HG03439 (cell line): ENCODE measurements at regions not wholly inside any gene's neighbourhood (a gene's known extent, or its start where the extent isn't known, plus 50 kb on each side); places are given as distances from the start of the nearest gene placed in this dataset.

ENCODE experiments used
- ATAC-seq: cut with Tn5 transposase; IDR thresholded peaks from one replicate; pipeline ENCODE4 v1.9.1; 2021; ENCODE audit warnings: mild to moderate bottlenecking, moderate library complexity; ENCODE audit not compliant: unreplicated experiment

- no peak for ATAC-seq
Observed at GRCh38 chr15:95458721-95459120, 871.8 kb upstream of the NR2F2 start.

DNA sequence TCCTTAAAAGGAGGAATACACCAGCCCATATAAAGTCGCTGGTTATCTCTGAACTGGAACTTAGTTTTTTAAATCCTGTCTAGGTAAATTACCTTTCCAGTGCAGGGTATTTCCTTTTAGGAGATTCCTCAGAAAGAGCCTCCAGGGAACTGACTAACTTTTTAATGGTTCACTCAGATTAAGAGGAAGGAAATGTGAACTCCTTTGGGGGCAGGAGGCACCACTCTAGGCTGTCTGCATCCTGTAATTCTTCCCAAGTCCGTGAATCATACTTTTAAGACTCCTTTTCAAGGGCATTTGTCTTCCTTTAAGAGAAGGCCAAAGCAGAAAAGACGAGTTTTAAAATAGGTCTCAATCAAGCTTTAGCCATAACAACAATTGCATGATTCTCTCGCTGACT is 871.2 kb upstream of the NR2F2 start:
- ATAC-seq, result no peak

- no peak for ATAC-seq
Observed at GRCh38 chr15:95464509-95464908, 866.0 kb upstream of the NR2F2 start.

GRCh38 chr15:95468820-95469219 is 861.7 kb upstream of the NR2F2 start:
- ATAC-seq, result no peak

DNA sequence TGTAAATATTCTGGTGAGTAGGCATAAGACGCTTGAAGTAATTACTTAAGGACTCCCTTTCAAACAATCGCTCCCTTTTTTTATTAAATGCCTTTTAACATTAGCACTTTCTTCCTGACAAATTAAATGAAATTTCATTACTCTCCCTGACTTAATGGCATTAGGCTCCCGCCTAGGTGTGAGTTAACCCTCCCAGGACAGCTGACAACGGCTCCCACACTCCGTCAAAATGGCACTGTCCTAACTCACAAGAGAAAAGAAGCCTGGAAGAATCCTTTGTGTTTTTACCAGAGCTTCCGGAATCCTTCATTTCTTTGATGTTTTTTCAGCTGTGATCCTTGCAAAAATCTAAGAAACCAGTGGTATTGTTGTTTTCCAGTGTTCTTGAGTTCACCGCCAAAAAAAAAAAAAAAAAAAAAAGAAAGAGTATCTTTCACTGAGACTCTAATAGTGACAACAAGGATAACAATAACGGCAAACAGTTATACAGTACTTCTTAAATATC is 861.0 kb upstream of the NR2F2 start:
- no peak for ATAC-seq

- no peak for ATAC-seq
Observed at GRCh38 chr15:95470529-95470928, 860.0 kb upstream of the NR2F2 start.

DNA sequence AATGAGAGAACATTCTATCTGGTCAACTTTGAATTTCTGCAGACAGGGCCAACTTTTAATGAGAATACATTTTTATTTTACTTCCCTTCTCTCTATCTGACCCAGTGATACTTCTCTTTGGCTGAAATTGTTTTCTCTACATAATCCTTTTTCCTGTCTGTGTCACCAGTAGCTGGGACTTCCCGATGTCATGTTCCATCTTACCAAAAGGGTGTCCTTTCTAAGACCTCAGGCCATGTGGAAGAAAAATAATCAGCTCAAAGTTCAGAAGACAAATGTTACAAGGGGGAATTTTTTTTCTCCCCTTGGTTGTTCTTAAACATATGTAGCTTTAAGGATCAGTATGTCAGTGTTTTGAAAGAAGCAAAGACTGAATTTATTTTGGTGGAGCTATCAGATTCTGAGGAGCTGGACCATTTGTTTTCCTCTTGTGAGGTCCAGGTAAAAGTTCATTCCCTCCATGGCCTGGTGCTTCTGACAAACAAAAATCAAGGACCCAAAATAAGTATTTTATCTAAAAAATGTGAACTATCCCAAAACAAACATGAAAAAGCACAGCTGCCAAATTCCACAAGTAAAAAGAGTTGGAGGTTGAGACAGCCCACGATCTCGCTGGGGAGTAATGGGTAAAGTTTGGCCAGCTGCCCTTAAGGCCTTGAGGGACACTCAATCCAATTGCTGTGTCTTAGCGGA is 859.4 kb upstream of the NR2F2 start:
- no peak for ATAC-seq

DNA sequence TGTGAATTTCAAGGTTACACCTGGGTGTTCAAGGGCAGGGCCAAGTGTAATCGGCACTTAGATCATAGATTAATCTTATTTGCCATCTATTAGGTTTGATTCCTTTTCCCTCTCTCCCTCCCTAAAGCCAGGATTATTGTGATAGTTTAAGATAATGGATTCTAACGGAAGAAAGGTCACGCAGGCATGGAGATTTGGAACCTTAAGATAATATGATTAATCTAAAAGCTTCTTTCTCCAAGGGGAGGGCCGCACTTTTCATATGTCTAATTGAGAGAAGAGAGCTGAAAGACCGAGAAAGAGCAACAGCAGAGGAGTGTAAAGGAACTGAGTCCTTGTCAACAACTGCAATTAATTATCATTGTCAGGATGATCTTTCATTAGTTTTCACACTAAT is 858.8 kb upstream of the NR2F2 start:
- no peak for ATAC-seq

DNA sequence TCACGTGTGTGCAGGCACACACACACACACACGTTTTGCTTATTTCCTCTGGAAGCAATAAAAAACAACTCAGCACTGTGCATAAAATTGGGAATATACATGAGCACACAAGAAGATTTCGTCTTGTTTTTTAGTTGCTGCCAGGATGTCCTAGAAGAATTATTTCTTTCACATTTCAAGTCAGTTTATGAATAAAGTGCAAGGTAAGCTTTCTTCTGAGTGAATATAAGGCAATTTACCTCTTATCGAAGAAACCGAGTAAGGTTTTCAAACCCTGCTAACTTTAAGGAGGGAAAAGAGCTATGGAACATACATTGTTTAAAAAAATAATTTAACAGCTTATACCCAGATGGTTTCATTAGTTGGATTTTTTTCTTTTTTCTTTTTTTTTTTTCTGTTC is 855.4 kb upstream of the NR2F2 start:
- no peak for ATAC-seq

DNA sequence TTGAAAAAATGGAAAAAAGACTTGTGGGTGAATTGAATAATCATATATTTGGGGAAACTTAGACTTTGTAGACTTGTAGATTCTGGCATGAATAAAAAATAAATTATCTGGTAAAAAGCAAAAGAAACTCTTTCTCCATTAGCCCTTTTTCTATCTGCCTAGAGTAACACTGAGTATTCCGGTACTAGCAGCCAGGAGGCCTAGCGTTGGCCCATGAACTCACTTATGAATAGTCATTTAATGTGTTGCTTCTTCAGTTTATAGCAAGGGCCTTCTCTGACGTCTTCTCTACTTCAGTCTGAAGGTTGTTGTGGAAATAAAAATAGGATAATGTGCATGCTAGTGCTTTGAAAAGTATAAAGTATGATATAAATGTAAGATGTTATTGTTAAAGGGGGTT is 851.2 kb upstream of the NR2F2 start:
- no peak for ATAC-seq

DNA sequence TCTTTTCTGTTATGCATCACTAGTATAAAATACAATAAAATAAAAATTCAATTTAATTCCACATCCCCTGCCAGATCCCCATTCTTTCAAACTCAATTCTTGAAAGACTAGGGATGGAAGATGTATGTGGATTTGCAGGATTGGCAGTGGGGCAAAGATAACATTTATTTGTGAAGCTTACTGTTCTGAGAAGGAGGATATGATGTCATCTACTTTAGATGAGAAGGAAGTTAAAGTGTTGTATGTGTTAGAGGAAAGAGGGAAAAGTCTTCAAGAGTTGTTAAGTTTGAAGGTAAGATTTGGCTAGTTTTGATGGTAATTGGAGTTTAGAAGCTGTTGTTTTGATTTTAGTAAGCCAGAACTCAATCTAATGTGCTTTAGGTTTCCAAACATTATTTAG is 845.1 kb upstream of the NR2F2 start:
- no peak for ATAC-seq

DNA sequence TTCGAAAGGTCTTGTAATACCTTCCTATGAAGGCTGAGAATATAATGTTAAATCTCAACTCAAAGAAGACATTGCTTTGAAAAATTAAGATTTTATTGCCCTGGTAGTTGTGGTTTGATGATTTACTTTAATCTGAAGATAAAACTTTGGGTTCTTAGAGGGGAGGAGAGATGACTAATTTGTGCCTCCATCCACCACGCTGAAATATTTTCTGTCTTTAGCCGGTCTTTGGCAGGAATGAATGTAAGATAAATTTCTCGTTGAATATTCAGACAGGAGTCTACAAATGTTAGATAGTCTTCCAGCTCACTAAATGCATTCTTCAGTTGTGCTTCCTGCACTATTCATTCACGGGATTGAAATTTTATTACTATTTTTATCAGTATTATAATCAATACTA is 844.3 kb upstream of the NR2F2 start:
- no peak for ATAC-seq

DNA sequence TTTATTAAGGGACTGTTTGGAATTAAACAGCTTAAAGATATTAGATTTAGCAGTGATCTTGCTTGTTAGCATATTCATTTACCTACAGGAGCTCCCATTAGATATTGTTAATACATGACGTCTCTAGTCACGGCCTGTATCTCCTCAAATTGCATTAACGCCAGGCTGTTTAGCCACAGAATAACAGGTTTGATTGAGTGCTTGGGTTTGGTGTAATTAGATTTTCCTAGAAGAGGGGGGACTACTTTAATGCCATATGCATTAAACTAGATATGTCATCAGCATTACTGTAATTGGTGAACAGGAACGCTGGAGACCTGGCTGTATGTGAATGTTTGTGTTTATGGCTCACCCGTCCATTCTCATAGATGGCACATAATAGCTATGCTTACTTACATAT is 841.4 kb upstream of the NR2F2 start:
- no peak for ATAC-seq

GRCh38 chr15:95492388-95493070 is 838.0 kb upstream of the NR2F2 start:
- no peak for ATAC-seq

GRCh38 chr15:95494971-95495541 is 835.4 kb upstream of the NR2F2 start:
- no peak for ATAC-seq

GRCh38 chr15:95497634-95498033 is 832.9 kb upstream of the NR2F2 start:
- no peak for ATAC-seq

DNA sequence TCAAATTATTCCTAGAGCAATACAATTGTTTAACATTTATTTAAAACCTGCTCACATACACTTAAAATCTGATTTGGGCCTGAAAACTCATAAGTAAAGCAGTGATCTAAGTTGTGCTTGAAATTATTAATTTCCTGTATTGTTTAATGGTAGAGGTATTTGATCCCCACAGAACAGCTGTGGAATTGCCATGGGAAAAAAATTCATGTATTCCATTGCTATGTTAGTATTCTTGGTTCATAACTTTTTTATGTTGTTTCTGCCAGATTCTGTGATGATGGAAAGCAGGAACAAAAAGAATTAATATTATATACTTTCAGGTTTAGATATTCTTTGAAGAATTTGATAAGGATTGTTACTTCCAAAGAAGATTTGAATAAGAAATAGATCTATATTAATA is 831.5 kb upstream of the NR2F2 start:
- ATAC-seq, result no peak

- ATAC-seq, result no peak
Observed at GRCh38 chr15:95499397-95499796, 831.1 kb upstream of the NR2F2 start.

- no peak for ATAC-seq
Observed at GRCh38 chr15:95501865-95502264, 828.6 kb upstream of the NR2F2 start.

GRCh38 chr15:95503107-95503506 is 827.4 kb upstream of the NR2F2 start:
- ATAC-seq, result no peak

GRCh38 chr15:95503640-95504225 is 826.8 kb upstream of the NR2F2 start:
- ATAC-seq, result no peak

- no peak for ATAC-seq
Observed at GRCh38 chr15:95511671-95512070, 818.8 kb upstream of the NR2F2 start.
